GM21447 (cell line): ENCODE measurements at regions not wholly inside any gene's neighbourhood (a gene's known extent, or its start where the extent isn't known, plus 50 kb on each side); places are given as distances from the start of the nearest gene placed in this dataset.
"Not testable (repeated sequence)": the region's sequence is repeated elsewhere in the genome, so short reads cannot be mapped to it uniquely, and the experiment has no call there.

Experiments
- ATAC-seq: cut with Tn5 transposase; IDR thresholded peaks from one replicate; pipeline ENCODE4 v1.9.1; 2021; ENCODE audit not compliant: unreplicated experiment

GRCh38 chr2:145757503-145758246 lies 1237.8 kb upstream of the ZEB2 start:
- ATAC-seq: no peak

GRCh38 chr2:145755019-145755837 lies 1235.3 kb upstream of the ZEB2 start:
- no peak for ATAC-seq

GRCh38 chr2:145753966-145754365 lies 1234.0 kb upstream of the ZEB2 start:
- no peak for ATAC-seq

GRCh38 chr2:145753041-145753608 lies 1233.2 kb upstream of the ZEB2 start:
- no peak for ATAC-seq

- ATAC-seq: peak; percentile 19
Observed at GRCh38 chr2:145752091-145752806, 1232.3 kb upstream of the ZEB2 start.

GRCh38 chr2:145751629-145752028 lies 1231.7 kb upstream of the ZEB2 start:
- ATAC-seq: peak; percentile 86

- ATAC-seq: no peak
Observed at GRCh38 chr2:145751155-145751554, 1231.2 kb upstream of the ZEB2 start.

GRCh38 chr2:145750612-145751011 lies 1230.7 kb upstream of the ZEB2 start:
- ATAC-seq: no peak

- ATAC-seq: no peak
Observed at GRCh38 chr2:145750144-145750543, 1230.2 kb upstream of the ZEB2 start.

GRCh38 chr2:145749556-145749955 lies 1229.6 kb upstream of the ZEB2 start:
- no peak for ATAC-seq

- peak; percentile 58 for ATAC-seq
Observed at GRCh38 chr2:145748927-145749326, 1229.0 kb upstream of the ZEB2 start.

- no peak for ATAC-seq
Observed at GRCh38 chr2:145747715-145748114, 1227.8 kb upstream of the ZEB2 start.

- not testable (repeated sequence) for ATAC-seq
Observed at GRCh38 chr2:145745387-145745721, 1225.4 kb upstream of the ZEB2 start.

GRCh38 chr2:145744541-145745386 lies 1224.8 kb upstream of the ZEB2 start:
- ATAC-seq: peak; percentile 65

- ATAC-seq: no peak
Observed at GRCh38 chr2:145743011-145743410, 1223.1 kb upstream of the ZEB2 start.

GRCh38 chr2:145741636-145742035 lies 1221.7 kb upstream of the ZEB2 start:
- no peak for ATAC-seq

- ATAC-seq: no peak
Observed at GRCh38 chr2:145741181-145741580, 1221.3 kb upstream of the ZEB2 start.

- ATAC-seq: no peak
Observed at GRCh38 chr2:145740302-145740701, 1220.4 kb upstream of the ZEB2 start.

GRCh38 chr2:145739681-145740080 lies 1219.8 kb upstream of the ZEB2 start:
- ATAC-seq: peak; percentile 58

- no peak for ATAC-seq
Observed at GRCh38 chr2:145736871-145737270, 1217.0 kb upstream of the ZEB2 start.
